ENCODE measurements at regions not wholly inside any gene's neighbourhood (a gene's known extent, or its start where the extent isn't known, plus 50 kb on each side); places are given as distances from the start of the nearest gene placed in this dataset.
"Not testable (repeated sequence)": the region's sequence is repeated elsewhere in the genome, so short reads cannot be mapped to it uniquely, and the experiment has no call there.

DNA sequence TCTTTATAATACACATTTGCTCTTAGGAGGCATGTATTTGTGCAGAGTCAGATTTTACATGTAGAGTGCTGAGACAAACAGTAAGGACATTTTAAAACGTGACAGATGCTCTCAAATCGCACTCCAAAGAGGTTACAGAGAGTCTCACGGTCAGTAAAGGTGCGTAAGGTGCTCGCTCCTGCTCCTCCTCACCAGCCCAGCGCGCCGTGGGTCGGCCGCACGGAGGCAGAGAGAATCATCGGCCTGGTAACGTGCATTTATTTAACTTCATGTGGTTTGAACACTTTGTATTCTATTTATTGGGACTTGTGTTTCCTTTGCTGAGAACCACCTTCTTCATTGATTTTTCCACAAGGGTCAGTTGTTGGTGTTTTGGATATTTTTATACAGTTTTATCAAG is 900.1 kb downstream of the BRD1 start:
- DNase-seq (ENCODE audit: low spot score), result no peak

DNA sequence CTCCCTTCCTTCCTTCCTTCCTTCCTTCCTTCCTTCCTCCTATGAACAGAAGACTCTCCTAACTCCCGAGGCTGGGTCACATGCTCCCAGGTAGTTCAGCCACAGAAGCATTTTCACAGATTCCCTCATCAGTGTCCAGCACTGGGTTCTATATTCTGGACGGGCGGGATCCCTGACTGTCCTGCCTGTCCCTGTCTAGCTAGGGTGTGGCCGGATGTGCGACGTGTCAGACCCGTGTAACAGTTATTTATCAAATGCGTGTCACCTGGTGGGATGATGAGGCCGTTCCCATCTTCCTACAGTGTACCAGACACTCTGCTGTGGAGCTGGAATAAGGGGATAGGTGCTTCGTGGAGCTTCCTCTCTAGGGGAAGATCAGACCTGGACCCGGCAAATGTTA is 901.0 kb downstream of the BRD1 start:
- no peak for DNase-seq (ENCODE audit: low spot score)

DNA sequence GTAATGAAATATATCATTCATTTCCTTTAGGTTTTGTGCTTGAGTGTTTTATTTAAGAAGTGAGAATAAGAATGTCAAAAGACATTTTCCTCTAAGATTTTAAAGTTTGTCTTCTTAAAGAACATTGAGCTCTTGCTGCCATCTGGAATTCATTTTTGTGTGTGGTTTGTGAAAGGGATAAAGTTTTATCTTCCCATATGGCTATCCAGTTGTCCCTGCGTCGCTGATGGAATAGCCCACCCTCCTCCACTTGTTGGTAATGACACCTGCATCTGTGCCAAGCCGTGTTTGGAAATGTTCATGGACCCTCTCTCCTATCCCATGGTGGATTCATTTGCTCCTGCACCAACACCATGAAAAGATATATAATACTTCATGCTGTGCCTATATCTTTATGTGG is 901.5 kb downstream of the BRD1 start:
- no peak for DNase-seq (ENCODE audit: low spot score)

DNA sequence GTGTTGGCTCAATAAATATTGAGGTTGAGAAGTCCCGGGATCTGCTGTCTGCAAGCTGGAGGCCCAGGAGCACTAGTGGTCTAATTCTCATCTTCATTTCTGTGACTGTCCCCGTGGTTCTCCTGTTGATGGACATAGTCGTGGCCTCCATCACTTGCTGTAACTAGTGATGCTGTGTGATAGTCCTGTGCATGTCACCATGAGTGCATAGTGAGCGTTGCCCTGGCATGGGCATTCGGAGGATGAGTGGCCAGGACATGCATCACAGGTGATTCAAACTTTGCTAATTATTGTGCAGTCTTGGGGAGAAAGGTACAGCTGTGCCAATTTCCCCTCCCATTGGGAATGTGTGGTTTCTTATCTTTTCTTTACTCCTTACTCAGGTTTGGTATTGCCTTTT is 902.2 kb downstream of the BRD1 start:
- DNase-seq (ENCODE audit: low spot score), result no peak

DNA sequence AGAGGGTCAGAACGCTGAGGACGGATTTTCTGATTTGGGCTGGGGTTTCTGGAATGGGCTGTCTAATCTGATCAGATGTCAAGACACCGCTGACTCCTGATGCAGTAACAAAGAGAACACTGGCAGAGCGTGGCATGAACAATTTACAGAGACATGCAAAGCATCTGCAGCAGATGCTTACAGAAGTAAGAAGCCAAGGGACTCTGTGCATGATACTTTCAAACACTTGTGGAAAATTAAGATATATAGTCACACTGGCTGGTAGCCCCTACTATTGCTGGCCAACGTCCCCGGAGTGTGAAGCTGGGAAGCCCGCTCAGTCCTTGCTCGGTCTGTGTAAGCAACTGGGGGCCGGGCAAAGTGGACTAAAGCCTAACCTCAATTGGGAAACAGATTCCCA is 903.7 kb downstream of the BRD1 start:
- DNase-seq (ENCODE audit: low spot score), result no peak

DNA sequence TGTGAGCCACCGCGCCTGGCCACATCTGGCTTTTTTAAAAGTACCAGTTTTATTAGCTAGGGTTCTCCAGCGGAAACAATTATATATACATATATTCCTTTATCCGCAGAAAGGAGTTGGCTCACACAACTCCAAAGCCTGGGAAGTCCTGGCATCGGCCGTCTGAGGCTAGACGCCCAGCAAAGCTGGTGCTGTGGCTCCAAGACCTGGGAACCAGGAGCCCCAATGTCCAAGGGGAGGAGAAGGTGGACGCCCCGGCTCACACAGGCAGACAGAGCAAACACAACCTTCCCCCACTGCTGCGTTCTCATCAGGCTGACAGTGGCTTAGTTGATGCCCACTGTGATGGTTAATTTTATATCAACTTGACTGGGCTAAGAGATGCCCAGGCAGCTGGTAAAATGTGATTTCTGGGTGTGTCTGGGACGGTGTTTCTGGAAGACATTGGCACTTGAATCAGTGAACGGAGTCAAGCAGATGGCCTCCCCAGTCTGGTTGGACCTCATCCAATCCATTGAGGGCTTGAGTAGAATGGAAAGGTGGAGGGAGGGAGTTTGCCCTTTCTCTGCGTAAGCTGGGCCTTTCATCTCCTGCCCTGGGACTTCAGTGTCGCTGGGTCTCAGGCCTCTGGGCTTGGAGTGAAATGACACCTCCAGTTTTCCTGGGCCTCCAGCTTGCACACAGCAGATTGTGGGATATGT is 904.4 kb downstream of the BRD1 start:
- no peak for DNase-seq (ENCODE audit: low spot score)

DNA sequence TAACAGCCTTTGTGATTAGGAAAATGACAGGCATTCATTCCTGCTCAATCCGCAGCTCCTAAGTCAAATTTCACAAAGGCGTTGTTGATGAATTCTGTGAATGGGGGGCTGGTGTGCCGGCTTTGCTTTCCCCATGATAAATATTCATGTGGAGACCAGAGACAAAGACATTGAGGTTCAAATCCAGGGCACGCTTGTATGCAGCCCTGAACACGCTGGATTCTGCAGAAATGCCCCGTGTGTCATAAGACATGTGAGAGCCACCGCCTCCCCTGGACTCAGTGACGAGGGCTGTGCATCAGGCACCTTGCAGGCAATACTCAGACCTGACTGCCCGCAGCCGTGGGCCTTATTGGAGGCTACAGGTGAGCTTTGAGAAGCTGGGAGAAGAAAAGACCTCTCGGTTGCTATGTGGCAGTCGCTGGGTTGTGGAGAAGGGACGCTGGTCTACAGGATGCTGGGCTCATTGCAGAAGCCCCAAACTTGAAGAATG is 906.2 kb downstream of the BRD1 start:
- DNase-seq (ENCODE audit: low spot score), result no peak

DNA sequence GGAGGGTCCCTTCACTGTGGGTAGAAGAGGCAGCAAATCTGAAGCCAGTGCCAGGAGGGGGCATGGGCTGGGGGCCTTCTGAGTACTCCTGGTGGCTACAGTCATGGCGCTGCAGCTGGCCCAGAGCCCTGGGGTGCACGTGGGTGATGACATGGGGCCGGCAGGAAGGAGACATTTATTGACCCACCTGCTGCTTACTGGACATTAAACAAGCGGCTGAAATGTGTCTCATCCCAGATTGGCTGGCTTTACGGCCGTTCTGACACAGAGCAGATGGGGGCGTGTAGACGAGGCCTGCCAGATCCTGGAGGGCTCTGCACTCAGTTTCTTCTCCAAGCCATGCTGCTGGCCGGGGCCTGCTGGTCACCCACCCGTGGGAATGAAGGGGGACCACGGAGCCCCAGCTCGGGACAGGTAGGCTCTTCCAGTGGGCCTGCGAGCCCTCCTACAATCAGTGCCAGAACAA is 906.9 kb downstream of the BRD1 start:
- no peak for DNase-seq (ENCODE audit: low spot score)

DNA sequence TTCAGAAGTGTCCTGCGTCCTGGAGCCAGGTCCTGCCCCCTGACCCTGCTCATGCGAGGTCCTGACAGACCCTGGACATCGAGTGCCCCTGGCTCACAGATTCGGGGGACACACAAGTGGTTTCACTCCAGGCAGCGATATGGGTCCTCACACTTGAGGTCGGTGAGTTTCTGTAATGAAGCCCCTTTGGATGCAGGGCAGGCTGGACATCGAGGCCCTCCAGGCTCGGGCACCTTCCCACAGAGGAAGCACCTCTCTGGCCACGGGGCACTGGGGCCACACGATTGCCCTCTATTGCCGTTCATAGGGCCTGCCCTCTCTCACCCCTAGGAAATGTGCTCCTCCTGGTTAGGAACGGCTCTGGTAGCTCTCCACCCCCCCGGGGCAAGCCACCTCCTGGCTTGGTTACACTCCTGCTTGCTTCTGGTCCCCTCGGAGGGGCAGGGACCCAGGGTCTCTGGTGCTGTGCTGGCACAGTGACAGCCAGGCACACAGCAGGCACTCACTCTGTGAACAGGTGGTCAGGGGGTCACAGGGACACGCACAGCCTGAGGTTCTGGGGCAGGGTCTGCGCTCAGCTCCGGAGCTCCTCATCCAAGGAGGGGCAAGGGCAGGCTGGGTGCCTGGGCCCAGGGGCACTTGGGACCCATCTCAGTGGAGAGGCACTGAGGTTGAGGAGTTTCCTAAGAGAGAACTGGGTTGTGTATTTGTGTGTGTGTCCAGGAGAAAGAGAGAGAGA is 907.7 kb downstream of the BRD1 start:
- no peak for DNase-seq (ENCODE audit: low spot score)

DNA sequence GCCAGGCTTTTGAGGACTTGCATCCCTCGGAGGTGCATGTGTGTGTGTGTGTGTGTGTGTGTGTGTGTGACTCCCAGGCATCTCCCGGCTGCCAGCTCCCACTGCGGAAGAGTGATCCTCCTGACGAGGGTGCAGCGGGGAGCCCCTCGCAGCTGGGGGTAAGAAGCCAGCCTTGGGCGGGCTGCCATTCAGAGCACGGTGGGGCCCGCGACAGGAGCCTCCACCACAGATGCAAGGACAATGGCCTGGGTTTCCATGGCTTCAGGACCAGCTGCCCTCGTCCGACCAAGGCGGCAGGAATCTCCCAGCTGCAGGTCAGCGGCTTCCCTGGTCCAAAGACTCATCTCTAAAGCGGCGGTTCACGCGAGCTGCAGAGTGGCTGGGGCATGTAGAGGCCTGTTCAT is 908.5 kb downstream of the BRD1 start:
- no peak for DNase-seq (ENCODE audit: low spot score)

DNA sequence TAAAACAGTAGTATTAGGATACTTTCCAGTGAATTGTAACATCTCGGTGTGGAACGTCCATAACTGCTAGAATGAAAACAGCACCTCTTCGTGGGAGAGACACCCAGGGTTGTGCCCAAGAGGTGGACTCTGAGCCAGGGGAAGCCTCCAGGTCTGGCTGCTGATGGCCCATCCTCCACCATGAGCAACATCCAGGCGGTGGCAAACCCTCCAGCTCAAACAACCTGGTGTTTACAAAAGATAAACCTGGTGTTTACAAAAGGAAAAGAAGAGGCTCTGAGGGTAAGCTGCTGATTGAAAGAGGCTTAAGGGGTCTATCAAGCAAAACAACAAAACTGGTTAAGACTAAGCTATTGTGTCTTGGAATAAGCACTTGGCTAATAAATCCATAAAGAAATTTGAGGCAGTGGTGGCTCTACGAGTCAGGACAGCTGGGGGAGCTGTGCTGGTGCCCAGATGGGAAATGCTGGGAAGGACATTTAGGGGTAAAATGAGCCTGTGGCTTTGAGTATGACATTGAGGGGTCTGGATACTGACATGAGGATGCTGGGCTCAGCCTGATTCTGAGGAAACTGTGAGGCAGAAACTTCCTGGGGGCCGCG is 909.0 kb downstream of the BRD1 start:
- no peak for DNase-seq (ENCODE audit: low spot score)

DNA sequence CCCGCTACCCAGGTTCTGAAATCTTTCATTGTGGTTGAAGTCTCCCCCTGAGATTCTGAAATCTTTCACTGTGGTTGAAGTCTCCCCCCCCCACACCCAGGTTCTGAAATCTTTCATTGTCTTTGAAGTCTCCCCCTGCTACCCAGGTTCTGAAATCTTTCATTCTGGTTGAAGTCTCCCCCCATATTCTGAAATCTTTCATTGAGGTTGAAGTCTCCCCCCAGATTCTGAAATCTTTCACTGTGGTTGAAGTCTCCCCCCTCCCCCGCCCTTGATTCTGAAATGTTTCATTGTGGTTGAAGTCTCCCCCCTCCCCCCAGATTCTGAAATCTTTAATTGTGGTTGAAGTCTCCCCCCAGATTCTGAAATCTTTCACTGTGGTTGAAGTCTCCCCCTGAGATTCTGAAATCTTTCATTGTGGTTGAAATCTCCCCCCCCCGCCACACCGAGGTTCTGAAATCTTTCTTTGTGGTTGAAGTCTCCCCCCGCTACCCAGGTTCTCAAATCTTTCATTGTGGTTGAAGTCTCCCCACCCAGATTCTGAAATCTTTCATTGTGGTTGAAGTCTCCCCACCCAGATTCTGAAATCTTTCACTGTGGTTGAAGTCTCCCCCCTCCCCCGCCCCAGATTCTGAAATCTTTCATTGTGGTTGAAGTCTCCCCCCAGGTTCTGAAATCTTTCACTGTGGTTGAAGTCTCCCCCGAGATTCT is 915.2 kb downstream of the BRD1 start:
- not testable (repeated sequence) for DNase-seq (ENCODE audit: low spot score)

DNA sequence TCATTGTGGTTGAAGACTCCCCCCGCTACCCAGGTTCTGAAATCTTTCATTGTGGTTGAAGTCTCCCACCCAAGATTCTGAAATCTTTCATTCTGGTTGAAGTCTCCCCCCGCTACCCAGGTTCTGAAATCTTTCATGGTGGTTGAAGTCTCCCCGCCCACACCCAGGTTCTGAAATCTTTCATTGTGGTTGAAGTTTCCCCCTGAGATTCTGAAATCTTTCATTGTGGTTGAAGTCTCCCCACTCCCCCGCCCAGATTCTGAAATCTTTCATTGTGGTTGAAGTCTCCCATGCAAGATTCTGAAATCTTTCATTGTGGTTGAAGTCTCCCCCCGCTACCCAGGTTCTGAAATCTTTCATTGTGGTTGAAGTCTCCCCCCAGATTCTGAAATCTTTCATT is 916.0 kb downstream of the BRD1 start:
- not testable (repeated sequence) for DNase-seq (ENCODE audit: low spot score)

DNA sequence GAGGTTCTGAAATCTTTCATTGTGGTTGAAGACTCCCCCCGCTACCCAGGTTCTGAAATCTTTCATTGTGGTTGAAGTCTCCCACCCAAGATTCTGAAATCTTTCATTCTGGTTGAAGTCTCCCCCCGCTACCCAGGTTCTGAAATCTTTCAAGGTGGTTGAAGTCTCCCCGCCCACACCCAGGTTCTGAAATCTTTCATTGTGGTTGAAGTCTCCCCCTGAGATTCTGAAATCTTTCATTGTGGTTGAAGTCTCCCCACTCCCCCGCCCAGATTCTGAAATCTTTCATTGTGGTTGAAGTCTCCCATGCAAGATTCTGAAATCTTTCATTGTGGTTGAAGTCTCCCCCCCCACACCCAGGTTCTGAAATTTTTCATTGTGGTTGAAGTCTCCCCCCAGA is 916.6 kb downstream of the BRD1 start:
- DNase-seq (ENCODE audit: low spot score), result not testable (repeated sequence)

DNA sequence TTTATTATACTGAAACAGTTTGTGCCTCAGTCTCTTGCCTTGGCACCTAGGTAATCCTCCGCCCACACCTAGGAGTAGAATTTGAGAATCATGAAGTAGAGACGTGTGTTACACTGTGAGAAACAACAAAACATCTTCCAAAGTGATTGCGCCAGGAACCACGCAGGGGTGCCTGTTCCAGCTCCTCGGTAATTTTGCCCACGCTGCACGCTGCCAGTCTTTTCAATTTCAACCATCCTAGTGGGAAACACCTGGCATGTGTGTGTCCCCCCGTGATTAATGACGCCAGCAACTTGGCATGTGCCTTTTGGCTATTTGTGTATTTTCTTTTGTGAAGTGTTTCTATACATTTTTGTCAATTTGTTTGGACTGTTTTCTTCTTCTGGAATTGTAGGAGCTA is 919.1 kb downstream of the BRD1 start:
- no peak for DNase-seq (ENCODE audit: low spot score)

DNA sequence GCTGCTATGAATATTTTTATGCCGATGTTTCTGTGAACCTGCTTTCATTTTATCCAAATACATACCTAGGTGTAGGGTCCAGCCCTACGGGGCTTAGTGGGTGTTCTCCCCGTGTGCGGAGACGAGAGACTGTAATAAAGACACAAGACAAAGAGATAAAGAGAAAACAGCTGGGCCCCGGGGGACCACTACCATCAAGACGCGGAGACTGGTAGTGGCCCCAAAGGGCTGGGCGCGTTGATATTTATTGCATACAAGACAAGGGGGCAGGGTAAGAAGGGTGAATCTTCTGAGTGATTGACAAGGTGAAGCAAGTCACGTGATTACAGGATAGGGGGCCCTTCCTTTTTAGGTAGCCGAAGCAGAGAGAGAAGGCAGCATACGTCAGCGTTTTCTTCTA is 920.1 kb downstream of the BRD1 start:
- DNase-seq (ENCODE audit: low spot score), result no peak

DNA sequence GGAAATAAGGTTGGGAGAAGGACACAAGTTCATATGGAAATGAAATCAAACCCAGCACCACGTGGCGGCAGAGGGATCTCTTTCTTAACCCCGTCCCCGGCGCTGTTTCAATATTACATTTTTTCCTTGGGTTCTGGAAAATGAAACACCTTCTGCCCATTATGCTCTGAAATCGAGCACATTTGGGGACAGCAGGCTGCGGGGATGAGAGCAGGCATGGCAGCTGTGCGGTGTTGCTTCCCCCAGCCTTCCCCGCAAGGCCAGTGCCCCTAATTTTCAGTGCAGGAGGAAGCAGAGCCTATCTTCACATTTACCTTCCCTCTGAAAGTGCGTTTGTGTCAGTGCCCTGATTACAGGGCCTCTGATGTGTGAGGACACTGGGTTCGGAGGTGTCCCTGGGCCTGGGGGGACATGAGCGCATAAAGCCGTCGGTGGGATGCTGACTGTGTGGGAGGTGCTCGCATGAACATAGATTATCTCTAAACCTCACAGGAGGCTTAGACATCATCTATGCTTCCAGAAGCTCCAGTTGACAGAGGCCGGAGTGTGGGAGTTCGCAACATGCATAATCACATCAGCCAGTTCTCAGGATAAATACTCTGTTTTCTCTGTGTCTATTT is 921.3 kb downstream of the BRD1 start:
- DNase-seq (ENCODE audit: low spot score), result no peak

DNA sequence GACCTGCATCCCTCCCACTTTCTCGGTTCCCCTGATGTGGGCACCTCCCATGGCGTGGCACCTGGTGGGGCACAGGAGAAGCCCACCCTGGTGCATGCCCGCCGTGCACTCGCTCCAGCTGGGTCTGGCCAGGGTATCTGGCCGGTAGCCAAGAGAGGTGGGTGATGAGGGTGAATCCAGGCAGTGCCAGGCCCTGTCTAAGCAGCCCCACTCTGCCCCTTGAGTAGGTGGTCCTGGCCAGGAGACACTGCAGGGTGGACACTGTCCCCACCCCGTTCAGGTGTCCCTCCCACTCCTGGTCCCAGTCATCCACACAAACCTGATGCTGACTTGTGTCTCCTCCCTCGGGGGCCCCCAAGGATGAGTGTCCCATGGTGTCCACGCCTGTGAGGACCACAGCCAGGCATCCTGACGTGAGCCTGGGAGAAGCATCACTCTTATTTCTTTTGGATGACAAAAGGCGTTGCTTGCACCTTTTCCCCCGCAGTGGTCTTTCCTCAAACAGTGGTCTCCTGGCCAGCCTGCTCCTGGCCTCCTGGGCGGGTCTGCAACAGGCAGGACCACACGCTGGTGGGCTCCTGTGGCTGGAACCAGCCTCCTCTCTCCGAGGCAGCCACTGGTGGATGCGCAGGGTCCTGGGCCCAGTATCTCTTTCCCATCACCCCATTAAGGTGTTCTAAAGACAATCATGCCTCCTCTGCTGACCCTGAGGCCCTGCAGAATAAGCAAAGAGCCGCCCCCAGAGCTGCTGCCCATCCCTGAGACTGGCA is 922.3 kb downstream of the BRD1 start:
- DNase-seq (ENCODE audit: low spot score), result no peak

DNA sequence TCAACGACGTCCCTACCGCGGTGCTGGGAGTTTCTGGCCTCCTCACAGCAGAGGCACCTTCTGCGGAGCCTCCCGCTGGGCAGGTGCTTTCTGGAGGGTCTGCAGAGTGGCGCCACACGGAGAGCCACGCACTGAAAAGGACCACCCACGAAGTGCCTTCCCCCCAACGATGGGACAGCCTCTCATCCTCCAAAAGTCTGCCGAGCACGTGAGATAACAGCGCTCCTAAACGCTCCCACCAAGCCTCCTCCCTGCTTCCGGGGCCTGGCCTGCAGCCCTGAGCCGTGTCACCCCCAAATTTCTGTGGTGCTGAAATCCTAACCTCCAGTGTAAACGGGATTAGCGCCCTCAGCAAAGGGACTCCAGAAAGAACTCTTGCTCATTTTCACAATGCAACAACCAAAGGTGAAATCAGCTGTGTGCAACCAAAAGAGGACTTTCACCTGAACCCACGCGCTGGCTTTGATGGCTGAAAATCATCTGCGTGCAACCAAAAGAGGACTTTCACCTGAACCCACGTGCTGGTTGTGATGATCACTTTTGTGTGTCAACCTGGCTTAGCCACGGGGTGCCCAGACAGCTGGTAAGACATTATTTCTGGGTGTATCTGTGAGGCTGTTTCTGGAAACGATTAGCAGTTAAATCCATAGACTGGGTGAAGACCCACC is 924.6 kb downstream of the BRD1 start:
- DNase-seq (ENCODE audit: low spot score), result no peak

All from HT-29 (cell line).